HG03457 (cell line): ENCODE measurements at regions not wholly inside any gene's neighbourhood (a gene's known extent, or its start where the extent isn't known, plus 50 kb on each side); places are given as distances from the start of the nearest gene placed in this dataset.
"Not testable (repeated sequence)": the region's sequence is repeated elsewhere in the genome, so short reads cannot be mapped to it uniquely, and the experiment has no call there.

Source experiments
- ATAC-seq: cut with Tn5 transposase; IDR thresholded peaks from one replicate; pipeline ENCODE4 v1.9.1; 2021; ENCODE audit warnings: moderate number of reproducible peaks; ENCODE audit not compliant: unreplicated experiment

- ATAC-seq: no peak
Observed at GRCh38 chr1:38153778-38154470, 107.3 kb upstream of the POU3F1 start.

- no peak for ATAC-seq
Observed at GRCh38 chr1:38153066-38153777, 106.6 kb upstream of the POU3F1 start.

GRCh38 chr1:38152351-38153065 lies 105.9 kb upstream of the POU3F1 start:
- no peak for ATAC-seq

- ATAC-seq: no peak
Observed at GRCh38 chr1:38151399-38151798, 104.8 kb upstream of the POU3F1 start.

GRCh38 chr1:38146079-38146478 lies 99.5 kb upstream of the POU3F1 start:
- ATAC-seq: not testable (repeated sequence)

- no peak for ATAC-seq
Observed at GRCh38 chr1:38142606-38143005, 96.0 kb upstream of the POU3F1 start.

- ATAC-seq: no peak
Observed at GRCh38 chr1:38141483-38141882, 94.9 kb upstream of the POU3F1 start.

GRCh38 chr1:38139738-38140487 lies 93.3 kb upstream of the POU3F1 start:
- no peak for ATAC-seq

GRCh38 chr1:38138498-38139233 lies 92.1 kb upstream of the POU3F1 start:
- ATAC-seq: no peak

- no peak for ATAC-seq
Observed at GRCh38 chr1:38137164-38137563, 90.6 kb upstream of the POU3F1 start.

GRCh38 chr1:38135625-38136414 lies 89.2 kb upstream of the POU3F1 start:
- no peak for ATAC-seq

GRCh38 chr1:38134294-38134755 lies 87.7 kb upstream of the POU3F1 start:
- ATAC-seq: no peak

- no peak for ATAC-seq
Observed at GRCh38 chr1:38133756-38134155, 87.2 kb upstream of the POU3F1 start.

- ATAC-seq: no peak
Observed at GRCh38 chr1:38133304-38133703, 86.7 kb upstream of the POU3F1 start.

- ATAC-seq: no peak
Observed at GRCh38 chr1:38132681-38133080, 86.1 kb upstream of the POU3F1 start.

- no peak for ATAC-seq
Observed at GRCh38 chr1:38131024-38131585, 84.5 kb upstream of the POU3F1 start.

GRCh38 chr1:38129971-38130370 lies 83.4 kb upstream of the POU3F1 start:
- ATAC-seq: no peak

- ATAC-seq: no peak
Observed at GRCh38 chr1:38129473-38129872, 82.9 kb upstream of the POU3F1 start.

GRCh38 chr1:38128926-38129453 lies 82.4 kb upstream of the POU3F1 start:
- ATAC-seq: no peak
